Erythroblast (primary cell): ENCODE measurements at regions not wholly inside any gene's neighbourhood (a gene's known extent, or its start where the extent isn't known, plus 50 kb on each side); places are given as distances from the start of the nearest gene placed in this dataset.

Experiments
- DNase-seq, 2 experiments: peaks; one replicate each; lab custom pipeline; 2025; lab: John Stamatoyannopoulos, UW
- GATA1 ChIP-seq: IDR thresholded peaks from 2 replicates; pipeline ENCODE4 v1.6.1; 2011; ENCODE audit warnings: low read depth, mild to moderate bottlenecking, control low read depth, low read length, moderate library complexity
- POLR2A ChIP-seq: IDR thresholded peaks from 2 replicates; pipeline ENCODE4 v1.6.1; 2011; ENCODE audit warnings: mild to moderate bottlenecking, low read length

GRCh38 chr6:141598487-141598886 is 534.2 kb upstream of the GJE1 start:
- DNase-seq: no peak
- TF ChIP-seq POLR2A (no peak), GATA1 (no peak)

GRCh38 chr6:141594874-141595273 is 537.9 kb upstream of the GJE1 start:
- no peak for DNase-seq
- TF ChIP-seq GATA1: no peak
- TF ChIP-seq POLR2A: no peak

- TF ChIP-seq POLR2A (no peak), GATA1 (no peak)
- DNase-seq: no peak
Measured at GRCh38 chr6:141593311-141593710, 539.4 kb upstream of the GJE1 start.

GRCh38 chr6:141587482-141588266 is 545.1 kb upstream of the GJE1 start:
- no peak for TF ChIP-seq POLR2A
- no peak for DNase-seq

GRCh38 chr6:141580988-141581552 is 551.7 kb upstream of the GJE1 start:
- DNase-seq: no peak
- TF ChIP-seq POLR2A (no peak), GATA1 (no peak)

- TF ChIP-seq GATA1 (no peak), POLR2A (no peak)
- no peak for DNase-seq
Measured at GRCh38 chr6:141580131-141580530, 552.6 kb upstream of the GJE1 start.

GRCh38 chr6:141576751-141577150 is 556.0 kb upstream of the GJE1 start:
- TF ChIP-seq POLR2A (no peak), GATA1 (no peak)
- no peak for DNase-seq

GRCh38 chr6:141562851-141563763 is 569.6 kb upstream of the GJE1 start:
- DNase-seq: peak; percentile 72 to 80
- TF ChIP-seq GATA1 (no peak), POLR2A (no peak)

- TF ChIP-seq POLR2A (no peak), GATA1 (no peak)
- DNase-seq: peak; percentile 20 to 27
Measured at GRCh38 chr6:141562186-141562811, 570.4 kb upstream of the GJE1 start.

GRCh38 chr6:141561154-141561553 is 571.6 kb upstream of the GJE1 start:
- TF ChIP-seq POLR2A: no peak
- TF ChIP-seq GATA1: no peak
- no peak for DNase-seq

- no peak for DNase-seq
- TF ChIP-seq GATA1: no peak
Measured at GRCh38 chr6:141552463-141552862, 580.3 kb upstream of the GJE1 start.

GRCh38 chr6:141552031-141552430 is 580.7 kb upstream of the GJE1 start:
- TF ChIP-seq GATA1: no peak
- no peak for TF ChIP-seq POLR2A
- DNase-seq: no peak

GRCh38 chr6:141551318-141551717 is 581.4 kb upstream of the GJE1 start:
- no peak for DNase-seq
- no peak for TF ChIP-seq GATA1
- no peak for TF ChIP-seq POLR2A

- TF ChIP-seq POLR2A (no peak), GATA1 (no peak)
- DNase-seq: no peak
Measured at GRCh38 chr6:141550471-141550870, 582.3 kb upstream of the GJE1 start.
